ENCODE measurements at regions not wholly inside any gene's neighbourhood (a gene's known extent, or its start where the extent isn't known, plus 50 kb on each side); places are given as distances from the start of the nearest gene placed in this dataset.

- no peak for DNase-seq (ENCODE audit: low read depth, low spot score)
- Histone ChIP-seq H3K9me3 (replicated peaks; ENCODE audit: control insufficient read depth, insufficient read depth, low read length) (no peaks in the 10 kb centered on the region), H4K20me1 (replicated peaks; ENCODE audit: control insufficient read depth, extremely low read depth, insufficient read depth, low read length) (no peaks in the 10 kb centered on the region), H3K27ac (ENCODE audit: insufficient read depth, low read depth, low read length) (no peak overlapping the region), H2AFZ (ENCODE audit: low read depth, low read length) (no peak overlapping the region), H3K36me3 (ENCODE audit: control insufficient read depth in 2 of 2, extremely low read depth in 1 of 2, insufficient read depth in 2 of 2, low read length in 2 of 2) (no peaks in the 10 kb centered on the region), H3K9ac (replicated peaks; ENCODE audit: extremely low read depth, insufficient read depth, low read length) (no peak overlapping the region), H3K4me2 (ENCODE audit: insufficient read depth, low read length) (no peak overlapping the region), H3K79me2 (ENCODE audit: control insufficient read depth, insufficient read depth, low read length) (no peaks in the 10 kb centered on the region), H3K4me1 (ENCODE audit: control insufficient read depth, extremely low read depth, insufficient read depth, low read length) (no peaks in the 10 kb centered on the region), H3K9me1 (replicated peaks; ENCODE audit: control insufficient read depth, extremely low read depth, insufficient read depth, low read length) (no peaks in the 10 kb centered on the region), H3K4me3 (replicated peaks in 1 of 3; ENCODE audit: insufficient read depth in 1 of 3, low read depth in 1 of 3, low read length in 3 of 3) (no peak overlapping the region), H3K27me3 (ENCODE audit: control insufficient read depth in 2 of 2, insufficient read depth in 2 of 2, low read length in 2 of 2) (no peaks in the 10 kb centered on the region)
- ChIA-PET POLR2A (no interaction called here), CTCF (no interaction called here)
- intact Hi-C loops (cut with micrococcal nuclease) (no loop called here), dilution Hi-C loops (cut with MboI; ENCODE audit: extremely low pct_ligation_motif_present, low sequenced_read_pairs) (no loop called here)
- no TSS peak for BruUV-seq (replicated peaks)
- FAIRE-seq = no peak
- no peak for TF ChIP-seq POLR2A (IDR thresholded peaks at IDR 0.05; ENCODE audit: low read depth, low read length)
- no peak for TF ChIP-seq MYC (IDR thresholded peaks at IDR 0.05; ENCODE audit: low read depth, low read length)
- TF ChIP-seq JUN (IDR thresholded peaks at IDR 0.05; ENCODE audit: borderline replicate concordance, insufficient read depth, insufficient read length, low read depth) = no peak
- no peak for TF ChIP-seq GATA2 (IDR thresholded peaks at IDR 0.05; ENCODE audit: insufficient read depth, insufficient read length, low read depth, low read length)
- TF ChIP-seq CTCF (IDR thresholded peaks at IDR 0.05; ENCODE audit: extremely low read depth in 1 of 2, insufficient read depth in 1 of 2, low read depth in 1 of 2, low read length in 2 of 2) = no peak
- no peak for TF ChIP-seq EZH2 (IDR thresholded peaks at IDR 0.05; ENCODE audit: borderline replicate concordance, low read depth, low read length, severe bottlenecking)
- TF ChIP-seq MAX (IDR thresholded peaks at IDR 0.05; ENCODE audit: insufficient read depth, insufficient read length) = no peak
- no peak for TF ChIP-seq FOS (IDR thresholded peaks at IDR 0.05; ENCODE audit: borderline replicate concordance, insufficient read depth, low read length)
- no peak for TF ChIP-seq POLR2AphosphoS5 (IDR thresholded peaks at IDR 0.05; ENCODE audit: insufficient read depth, low read depth, low read length)
Measured at GRCh38 chr2:76082509-76082908, 371.8 kb upstream of the GCFC2 start.

Measured in endothelial cell of umbilical vein (primary cell).